Upper lobe of left lung (tissue), 4 donors: ENCODE measurements at regions not wholly inside any gene's neighbourhood (a gene's known extent, or its start where the extent isn't known, plus 50 kb on each side); places are given as distances from the start of the nearest gene placed in this dataset.

Experiments
- EP300 ChIP-seq, 4 donors: sonication (generic); formaldehyde crosslinking; IDR thresholded peaks; one replicate each; pipeline ENCODE4 v1.5.1; 2017; ENCODE audit warnings: antibody characterized with exemption in 4 of 4, control low read depth in 2 of 4
- POLR2AphosphoS5 ChIP-seq, 2 donors: sonication (generic); formaldehyde crosslinking; IDR thresholded peaks; one replicate each; pipeline ENCODE4 v1.5.1; 2017; ENCODE audit warnings: antibody characterized with exemption in 2 of 2

DNA sequence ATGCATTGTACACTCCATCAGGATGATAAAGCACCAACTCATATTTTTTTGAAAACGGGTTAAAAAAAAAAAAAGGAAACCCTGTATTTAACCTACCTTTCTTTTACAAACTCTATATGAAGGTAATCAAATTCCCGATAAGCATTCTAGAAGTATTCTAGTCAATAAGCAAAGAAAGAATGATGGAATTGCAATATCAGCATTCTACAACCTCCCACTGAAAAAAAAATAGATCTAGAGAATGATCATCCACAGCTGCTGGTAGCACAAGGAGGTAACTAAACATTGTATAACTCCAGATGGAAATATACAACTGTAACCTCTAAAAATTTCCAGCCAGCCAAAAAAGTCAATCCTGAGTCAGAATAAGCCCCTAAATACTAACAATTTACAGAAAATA is 95.3 kb upstream of the DCC start:
- no peak for TF ChIP-seq EP300 (IDR thresholded peaks at IDR 0.05)
- no peak for TF ChIP-seq POLR2AphosphoS5 (IDR thresholded peaks at IDR 0.05)
